Left renal pelvis (tissue), 4 donors: ENCODE measurements at regions not wholly inside any gene's neighbourhood (a gene's known extent, or its start where the extent isn't known, plus 50 kb on each side); places are given as distances from the start of the nearest gene placed in this dataset.

Source experiments
- DNase-seq, 4 donors: peaks; one replicate each; pipeline ENCODE4 v3.0.0-alpha.2; 2013; ENCODE audit warnings: low read depth in 4 of 4, low spot score in 3 of 4

DNA sequence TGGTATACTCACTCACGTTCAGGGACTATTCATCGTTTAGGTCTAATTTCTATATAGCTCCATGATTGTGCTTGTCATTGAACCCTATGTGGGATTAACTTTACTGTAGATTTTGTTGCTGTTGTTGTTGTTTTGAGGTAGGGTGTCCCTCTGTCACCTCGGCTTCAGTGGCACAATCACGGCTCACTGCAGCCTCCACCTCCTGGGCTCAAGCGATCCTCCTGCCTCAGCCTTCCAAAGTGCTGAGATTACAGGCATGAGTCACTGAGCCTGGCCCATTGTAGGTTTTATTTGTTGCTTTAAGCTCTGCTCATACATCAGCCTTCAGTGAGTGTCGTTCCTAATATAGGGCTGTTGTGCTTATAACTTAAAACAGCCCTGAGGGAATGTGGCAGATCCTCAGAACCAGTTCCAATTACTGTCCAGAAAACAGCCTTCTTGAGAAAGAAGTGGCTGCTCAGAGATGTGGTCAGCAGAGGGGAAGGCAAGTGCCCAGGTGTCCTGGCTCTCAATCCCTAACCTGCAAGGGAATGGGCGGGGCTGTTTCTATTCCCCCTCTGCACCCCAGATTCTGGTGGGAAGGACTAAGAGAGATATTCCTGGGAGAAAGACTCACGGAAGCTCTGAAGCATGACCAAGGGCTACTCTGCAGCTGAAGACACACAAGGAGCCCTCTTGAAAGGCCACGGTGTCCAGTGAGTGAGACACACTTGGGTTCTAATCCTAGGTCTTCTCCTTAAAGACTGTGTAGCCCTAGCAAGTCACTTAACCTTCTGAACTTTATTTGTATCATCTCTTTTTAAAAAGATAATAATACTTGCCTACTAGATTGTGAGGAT is 79.6 kb upstream of the LCLAT1 start:
- DNase-seq: no peak

- DNase-seq: peak in 1 of 4 donors; percentile 66
Observed at GRCh38 chr2:30368258-30368657, 78.8 kb upstream of the LCLAT1 start.

DNA sequence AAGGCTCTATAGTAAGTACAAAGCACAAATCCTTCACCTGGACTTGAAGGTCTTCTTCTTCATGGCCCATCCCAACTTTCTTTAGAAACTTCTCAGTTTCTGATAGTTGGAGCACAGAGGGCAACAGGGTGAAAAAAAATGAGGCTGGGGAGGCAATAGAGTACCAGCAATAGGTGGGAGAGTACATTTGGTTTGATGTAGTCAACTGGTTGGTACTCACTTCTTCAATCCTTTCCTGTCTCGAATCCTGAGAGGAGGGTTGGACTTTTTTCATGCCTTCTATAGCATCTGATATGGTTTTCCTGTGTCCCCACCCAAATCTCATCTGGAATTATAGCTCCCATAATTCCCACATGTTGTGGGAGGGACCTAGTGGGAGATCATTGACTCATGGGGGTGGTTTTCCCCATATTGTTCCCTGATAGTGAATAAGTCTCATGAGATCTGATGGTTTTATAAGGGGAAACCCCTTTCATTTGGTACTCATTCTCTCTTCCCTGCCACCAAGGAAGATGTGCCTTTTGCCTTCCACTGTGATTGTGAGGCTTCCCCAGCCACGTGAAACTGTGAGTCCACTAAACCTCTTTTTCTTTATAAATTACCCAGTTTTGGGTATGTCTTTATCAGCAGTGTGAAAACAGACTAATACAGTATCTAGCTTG is 75.9 kb upstream of the LCLAT1 start:
- DNase-seq: no peak

GRCh38 chr2:30371772-30372373 is 75.2 kb upstream of the LCLAT1 start:
- DNase-seq: no peak

GRCh38 chr2:30372826-30373225 is 74.2 kb upstream of the LCLAT1 start:
- no peak for DNase-seq

DNA sequence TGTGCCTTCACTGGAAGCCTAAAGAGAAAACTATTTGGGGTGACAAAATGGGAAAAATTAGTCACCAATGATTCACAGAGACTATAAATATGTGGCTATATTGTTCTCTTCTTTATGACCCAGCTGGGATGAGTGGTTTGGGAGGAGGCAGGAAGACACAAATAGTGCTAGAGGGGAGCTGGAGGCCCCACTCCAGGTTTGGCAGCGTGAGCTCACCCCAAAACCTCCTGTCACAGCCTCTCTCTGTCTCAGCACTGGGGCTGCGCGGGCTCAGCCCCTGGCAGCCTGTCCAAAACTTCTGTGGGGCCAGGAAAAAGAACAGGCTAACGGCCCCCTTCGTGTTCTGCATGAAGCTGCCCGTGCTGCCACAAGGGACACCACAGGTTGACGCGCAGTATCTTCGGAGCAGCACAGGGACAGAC is 73.2 kb upstream of the LCLAT1 start:
- DNase-seq: no peak

- no peak for DNase-seq
Observed at GRCh38 chr2:30374380-30374779, 72.7 kb upstream of the LCLAT1 start.

DNA sequence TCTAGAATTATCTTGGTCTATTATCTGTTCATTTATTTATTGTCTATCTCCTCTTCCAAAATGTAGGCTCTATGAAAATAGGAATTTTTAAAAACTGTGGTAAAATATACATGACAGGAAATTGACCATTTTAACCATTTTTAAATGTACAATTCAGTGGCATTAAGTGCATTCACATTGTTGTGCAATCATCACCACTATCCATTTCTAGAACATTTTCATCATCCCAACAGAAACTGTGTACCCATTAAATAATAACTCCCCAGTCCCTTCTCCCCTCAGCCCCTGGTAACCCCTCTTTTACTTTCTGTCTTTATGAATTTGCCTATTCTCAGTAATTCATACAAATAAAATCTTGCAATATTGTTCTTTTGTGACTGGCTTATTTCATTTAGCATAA is 71.1 kb upstream of the LCLAT1 start:
- DNase-seq: no peak

DNA sequence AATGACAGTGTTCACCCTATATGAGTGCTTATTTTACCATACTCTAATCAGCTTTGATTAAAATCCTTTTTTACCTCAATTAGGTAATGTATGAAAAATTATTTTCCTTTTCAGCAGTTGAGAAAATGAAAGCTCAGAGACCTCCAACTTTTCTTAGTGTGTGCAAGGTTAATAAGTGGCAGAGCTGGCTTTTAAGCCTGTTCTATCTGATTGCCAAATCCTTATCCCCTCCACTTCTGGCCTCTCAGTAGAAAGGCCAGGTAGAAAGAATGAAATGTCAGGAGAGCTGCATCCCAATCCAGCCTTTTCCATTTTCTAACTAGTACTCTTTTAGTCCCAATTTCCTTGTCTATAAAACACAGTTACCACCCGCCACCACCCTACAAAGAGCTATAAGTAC is 67.6 kb upstream of the LCLAT1 start:
- no peak for DNase-seq

DNA sequence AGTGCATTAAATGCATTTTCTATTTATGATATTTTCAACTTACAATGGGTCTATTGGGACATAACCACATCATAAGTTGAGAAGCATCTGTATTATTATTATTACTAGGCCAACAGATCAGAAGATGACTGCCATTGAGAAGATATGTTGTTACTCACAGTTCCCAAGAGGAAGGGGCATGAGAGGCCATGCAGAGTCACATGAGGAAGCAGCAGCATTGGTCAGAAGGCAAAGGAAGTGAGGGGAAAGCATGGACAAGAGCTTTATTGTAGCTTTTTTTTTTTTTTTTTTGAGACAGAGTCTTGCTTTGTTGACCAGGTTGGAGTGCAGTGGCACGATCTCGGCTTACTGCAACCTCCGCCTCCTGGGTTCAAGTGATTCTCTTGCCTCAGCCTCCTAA is 66.2 kb upstream of the LCLAT1 start:
- DNase-seq: no peak

DNA sequence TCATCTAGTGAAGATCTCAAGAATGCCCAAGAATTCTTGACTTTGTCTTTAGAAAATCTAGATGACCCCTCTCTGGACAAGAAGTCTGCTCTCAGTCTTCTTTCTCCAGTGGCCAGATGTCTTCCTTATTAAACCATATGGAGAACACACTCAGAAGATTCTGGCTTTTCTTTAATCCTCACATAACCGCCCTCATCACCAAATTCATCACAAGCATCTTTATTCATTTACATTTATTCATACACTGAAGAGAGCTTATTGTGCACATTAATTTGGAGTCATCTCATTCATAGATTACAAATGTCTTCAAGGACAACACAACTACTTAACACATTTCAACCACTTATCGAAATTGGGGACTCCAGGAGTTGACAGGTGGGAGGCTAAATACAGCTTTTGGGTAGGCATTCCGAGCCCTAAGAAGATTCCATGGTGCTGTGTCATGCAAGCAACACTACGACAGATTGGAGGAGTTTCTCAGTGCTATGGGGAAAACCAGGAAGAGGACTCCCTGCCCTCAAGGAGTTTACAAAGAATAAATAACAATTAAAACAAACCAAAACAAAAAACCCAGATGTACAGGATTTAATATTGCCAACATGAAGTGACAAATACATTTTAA is 64.8 kb upstream of the LCLAT1 start:
- no peak for DNase-seq

GRCh38 chr2:30382995-30383394 is 64.1 kb upstream of the LCLAT1 start:
- DNase-seq: no peak

DNA sequence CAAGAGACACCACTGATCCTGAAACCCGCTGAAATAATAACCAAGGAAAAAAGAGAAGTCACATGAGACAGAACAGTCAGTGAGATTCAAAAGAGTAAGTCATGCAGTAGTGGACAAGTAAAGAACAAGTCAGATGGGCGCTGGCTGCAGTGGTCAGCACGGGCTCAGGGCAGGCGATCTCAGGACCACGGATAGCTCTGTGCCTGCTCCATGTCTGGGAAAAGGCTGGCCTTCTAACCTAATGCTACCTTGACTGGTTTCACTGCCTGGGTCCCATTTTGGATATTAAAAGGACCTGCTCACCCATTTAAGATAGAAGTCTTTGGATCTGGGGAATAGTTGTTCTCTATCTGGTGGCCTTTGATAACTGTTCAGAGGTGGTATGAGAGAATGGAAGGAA is 61.7 kb upstream of the LCLAT1 start:
- DNase-seq: no peak

DNA sequence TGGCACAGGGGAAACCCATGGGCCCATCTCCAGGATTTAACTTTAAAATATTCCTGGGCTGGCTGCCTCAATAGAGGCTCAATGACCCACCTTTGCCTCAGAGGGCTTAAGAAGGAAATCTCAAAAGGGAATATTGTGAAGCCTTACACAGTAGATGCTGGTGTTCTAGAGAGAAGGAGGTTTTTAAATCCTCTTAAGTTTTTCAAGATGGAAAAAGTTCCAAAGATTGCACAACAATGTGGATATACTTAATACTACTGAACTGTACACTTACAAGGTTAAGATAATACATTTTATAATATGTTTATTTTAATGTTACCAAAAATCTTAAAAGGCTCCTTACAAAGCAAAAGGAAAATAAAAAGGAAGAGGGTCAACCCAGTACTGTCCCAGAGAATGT is 54.9 kb upstream of the LCLAT1 start:
- DNase-seq: no peak

DNA sequence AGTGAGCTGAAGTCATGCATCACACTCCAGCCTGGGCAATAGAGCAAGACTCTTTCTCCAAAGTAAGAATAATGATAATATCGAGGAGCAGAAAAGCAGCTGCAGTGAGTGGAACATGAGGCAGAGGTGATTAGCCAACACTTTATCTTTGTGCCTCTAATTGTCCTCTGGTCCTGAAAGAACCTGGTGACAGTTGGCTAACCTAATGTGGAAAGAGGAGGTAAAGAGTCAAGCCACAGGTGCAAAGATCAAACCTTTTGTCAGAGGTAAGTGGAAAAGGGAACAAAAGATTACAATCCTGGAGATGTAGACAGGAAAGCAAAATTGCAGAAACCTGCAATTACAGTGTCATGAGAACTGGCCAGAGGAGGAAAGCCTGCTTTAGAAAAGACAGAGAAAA is 53.5 kb upstream of the LCLAT1 start:
- DNase-seq: no peak

- no peak for DNase-seq
Observed at GRCh38 chr2:30394096-30394495, 53.0 kb upstream of the LCLAT1 start.

GRCh38 chr2:30396436-30397232 is 50.4 kb upstream of the LCLAT1 start:
- DNase-seq: no peak
